BLaER1 (cell line): ENCODE measurements at regions not wholly inside any gene's neighbourhood (a gene's known extent, or its start where the extent isn't known, plus 50 kb on each side); places are given as distances from the start of the nearest gene placed in this dataset.

ENCODE experiments used
- H3K27ac ChIP-seq: shearing (Covaris generic); formaldehyde crosslinking; 2 replicates; pipeline ENCODE4 v1.8.1; 2022
- H3K27me3 ChIP-seq: shearing (Covaris generic); formaldehyde crosslinking; 2 replicates; pipeline ENCODE4 v1.8.1; 2022
- H3K36me3 ChIP-seq: shearing (Covaris generic); formaldehyde crosslinking; 2 replicates; pipeline ENCODE4 v1.8.1; 2022
- H3K4me1 ChIP-seq: shearing (Covaris generic); formaldehyde crosslinking; 2 replicates; pipeline ENCODE4 v1.8.1; 2022
- H3K4me2 ChIP-seq: shearing (Covaris generic); formaldehyde crosslinking; 2 replicates; pipeline ENCODE4 v1.8.1; 2022
- H3K4me3 ChIP-seq: shearing (Covaris generic); formaldehyde crosslinking; 2 replicates; pipeline ENCODE4 v1.8.1; 2022
- H3K9ac ChIP-seq: shearing (Covaris generic); formaldehyde crosslinking; 2 replicates; pipeline ENCODE4 v1.8.1; 2022
- H3K9me3 ChIP-seq: shearing (Covaris generic); formaldehyde crosslinking; 2 replicates; pipeline ENCODE4 v1.8.1; 2022
- H4K20me1 ChIP-seq: shearing (Covaris generic); formaldehyde crosslinking; 2 replicates; pipeline ENCODE4 v1.8.1; 2022
- Cebpa-rat ChIP-seq: shearing (Covaris generic); IDR thresholded peaks from 2 replicates; pipeline ENCODE4 v1.8.1; 2022

GRCh38 chr11:79956061-79956460 is 515.2 kb upstream of the TENM4 start:
- no peaks in the 10 kb centered on the region for H3K27me3 ChIP-seq
- H3K4me1 ChIP-seq, result no peaks in the 10 kb centered on the region
- H3K27ac ChIP-seq, result no peak overlapping the region
- no peak overlapping the region for H3K9ac ChIP-seq
- H3K4me2 ChIP-seq, result no peak overlapping the region
- no peaks in the 10 kb centered on the region for H3K36me3 ChIP-seq
- no peak for TF ChIP-seq Cebpa-rat
- peaks cover 18% of the 10 kb centered on the region for H3K9me3 ChIP-seq
- no peaks in the 10 kb centered on the region for H4K20me1 ChIP-seq
- H3K4me3 ChIP-seq, result no peak overlapping the region

GRCh38 chr11:79953629-79954028 is 512.8 kb upstream of the TENM4 start:
- Histone ChIP-seq H3K9me3 (0 out of 2 replicates have a peak, but pooled peaks cover 3% of the 10 kb centered on the region), H3K4me2 (no peak overlapping the region), H3K9ac (no peak overlapping the region), H3K4me3 (no peak overlapping the region), H3K36me3 (no peaks in the 10 kb centered on the region), H3K4me1 (no peaks in the 10 kb centered on the region), H3K27me3 (no peaks in the 10 kb centered on the region), H3K27ac (no peak overlapping the region), H4K20me1 (no peaks in the 10 kb centered on the region)
- TF ChIP-seq Cebpa-rat, result no peak

- H3K4me2 ChIP-seq, result no peak overlapping the region
- H3K9ac ChIP-seq, result no peak overlapping the region
- H3K27me3 ChIP-seq, result no peaks in the 10 kb centered on the region
- no peak for TF ChIP-seq Cebpa-rat
- H3K36me3 ChIP-seq, result no peaks in the 10 kb centered on the region
- no peaks in the 10 kb centered on the region for H4K20me1 ChIP-seq
- no peak overlapping the region for H3K27ac ChIP-seq
- no peak overlapping the region for H3K4me3 ChIP-seq
- H3K9me3 ChIP-seq, result no peaks in the 10 kb centered on the region
- H3K4me1 ChIP-seq, result no peaks in the 10 kb centered on the region
These were observed 509.9 kb upstream of the TENM4 start for GRCh38 chr11:79950741-79951140.

GRCh38 chr11:79950172-79950571 is 509.3 kb upstream of the TENM4 start:
- Histone ChIP-seq H4K20me1 (no peaks in the 10 kb centered on the region), H3K9me3 (no peaks in the 10 kb centered on the region), H3K27ac (no peak overlapping the region), H3K4me3 (no peak overlapping the region), H3K9ac (no peak overlapping the region), H3K4me2 (no peak overlapping the region), H3K4me1 (no peaks in the 10 kb centered on the region), H3K27me3 (no peaks in the 10 kb centered on the region), H3K36me3 (no peaks in the 10 kb centered on the region)
- no peak for TF ChIP-seq Cebpa-rat

GRCh38 chr11:79949574-79949973 is 508.7 kb upstream of the TENM4 start:
- TF ChIP-seq Cebpa-rat, result no peak
- no peak overlapping the region for H3K4me3 ChIP-seq
- H3K27ac ChIP-seq, result no peak overlapping the region
- no peaks in the 10 kb centered on the region for H3K36me3 ChIP-seq
- no peaks in the 10 kb centered on the region for H3K9me3 ChIP-seq
- no peaks in the 10 kb centered on the region for H3K27me3 ChIP-seq
- no peaks in the 10 kb centered on the region for H4K20me1 ChIP-seq
- H3K4me1 ChIP-seq, result no peaks in the 10 kb centered on the region
- H3K9ac ChIP-seq, result no peak overlapping the region
- H3K4me2 ChIP-seq, result no peak overlapping the region

- no peak for TF ChIP-seq Cebpa-rat
- Histone ChIP-seq H3K4me2 (no peak overlapping the region), H3K4me3 (no peak overlapping the region)
These were observed 501.8 kb upstream of the TENM4 start for GRCh38 chr11:79942646-79943045.

GRCh38 chr11:79942090-79942489 is 501.3 kb upstream of the TENM4 start:
- Histone ChIP-seq H3K36me3 (no peaks in the 10 kb centered on the region), H3K27me3 (no peaks in the 10 kb centered on the region), H3K9ac (no peak overlapping the region), H3K27ac (no peak overlapping the region), H3K9me3 (no peaks in the 10 kb centered on the region), H3K4me1 (no peaks in the 10 kb centered on the region), H4K20me1 (no peaks in the 10 kb centered on the region), H3K4me3 (no peak overlapping the region), H3K4me2 (no peak overlapping the region)
- no peak for TF ChIP-seq Cebpa-rat

More at GRCh38 chr11:79942646-79943045, 501.8 kb upstream of the TENM4 start:
- Histone ChIP-seq H3K36me3 (no peaks in the 10 kb centered on the region), H4K20me1 (no peaks in the 10 kb centered on the region), H3K9me3 (no peaks in the 10 kb centered on the region), H3K4me1 (no peaks in the 10 kb centered on the region), H3K27ac (no peak overlapping the region), H3K9ac (no peak overlapping the region), H3K27me3 (no peaks in the 10 kb centered on the region)

GRCh38 chr11:79940974-79941735 is 500.3 kb upstream of the TENM4 start:
- H3K27ac ChIP-seq, result no peak overlapping the region

GRCh38 chr11:79940165-79940564 is 499.3 kb upstream of the TENM4 start:
- H3K36me3 ChIP-seq, result no peaks in the 10 kb centered on the region
- H3K4me2 ChIP-seq, result no peak overlapping the region
- H3K27ac ChIP-seq, result no peak overlapping the region
- no peak overlapping the region for H3K4me3 ChIP-seq
- H3K4me1 ChIP-seq, result no peaks in the 10 kb centered on the region
- H4K20me1 ChIP-seq, result no peaks in the 10 kb centered on the region
- no peak overlapping the region for H3K9ac ChIP-seq
- H3K9me3 ChIP-seq, result no peaks in the 10 kb centered on the region
- H3K27me3 ChIP-seq, result no peaks in the 10 kb centered on the region
- TF ChIP-seq Cebpa-rat, result no peak

More at GRCh38 chr11:79940974-79941735, 500.3 kb upstream of the TENM4 start:
- no peak overlapping the region for H3K4me2 ChIP-seq
- no peaks in the 10 kb centered on the region for H3K27me3 ChIP-seq
- no peaks in the 10 kb centered on the region for H3K36me3 ChIP-seq
- no peak overlapping the region for H3K9ac ChIP-seq
- H4K20me1 ChIP-seq, result no peaks in the 10 kb centered on the region
- H3K9me3 ChIP-seq, result no peaks in the 10 kb centered on the region
- no peaks in the 10 kb centered on the region for H3K4me1 ChIP-seq
- no peak for TF ChIP-seq Cebpa-rat
- H3K4me3 ChIP-seq, result no peak overlapping the region

- H3K9ac ChIP-seq, result no peak overlapping the region
- H3K27ac ChIP-seq, result no peak overlapping the region
- H3K9me3 ChIP-seq, result no peaks in the 10 kb centered on the region
- TF ChIP-seq Cebpa-rat, result no peak
- H3K36me3 ChIP-seq, result no peaks in the 10 kb centered on the region
- no peaks in the 10 kb centered on the region for H4K20me1 ChIP-seq
- H3K27me3 ChIP-seq, result no peaks in the 10 kb centered on the region
- no peaks in the 10 kb centered on the region for H3K4me1 ChIP-seq
- H3K4me2 ChIP-seq, result no peak overlapping the region
- H3K4me3 ChIP-seq, result no peak overlapping the region
These were observed 498.3 kb upstream of the TENM4 start for GRCh38 chr11:79939111-79939510.
